ENCODE measurements at regions not wholly inside any gene's neighbourhood (a gene's known extent, or its start where the extent isn't known, plus 50 kb on each side); places are given as distances from the start of the nearest gene placed in this dataset.

DNA sequence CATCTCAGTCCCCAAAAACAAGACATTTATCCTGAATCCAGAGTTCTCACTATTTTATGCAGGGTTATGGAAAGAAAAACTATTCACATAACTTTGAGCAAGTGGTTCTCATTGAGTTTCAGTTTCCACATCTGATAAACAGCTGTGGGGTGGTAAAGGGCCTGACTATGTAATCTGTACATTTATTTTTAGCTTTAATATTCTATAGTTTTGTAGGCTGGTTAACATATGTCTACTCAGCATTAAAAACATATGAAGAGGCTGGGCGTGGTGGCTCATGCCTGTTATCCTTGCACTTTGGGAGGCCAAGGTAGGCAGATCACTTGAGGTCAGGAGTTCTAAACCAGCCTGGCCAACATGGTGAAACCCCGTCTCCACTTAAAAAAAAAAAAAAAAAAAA is 301.5 kb upstream of the CCNG1 start:
- TF ChIP-seq, protein P1, sequence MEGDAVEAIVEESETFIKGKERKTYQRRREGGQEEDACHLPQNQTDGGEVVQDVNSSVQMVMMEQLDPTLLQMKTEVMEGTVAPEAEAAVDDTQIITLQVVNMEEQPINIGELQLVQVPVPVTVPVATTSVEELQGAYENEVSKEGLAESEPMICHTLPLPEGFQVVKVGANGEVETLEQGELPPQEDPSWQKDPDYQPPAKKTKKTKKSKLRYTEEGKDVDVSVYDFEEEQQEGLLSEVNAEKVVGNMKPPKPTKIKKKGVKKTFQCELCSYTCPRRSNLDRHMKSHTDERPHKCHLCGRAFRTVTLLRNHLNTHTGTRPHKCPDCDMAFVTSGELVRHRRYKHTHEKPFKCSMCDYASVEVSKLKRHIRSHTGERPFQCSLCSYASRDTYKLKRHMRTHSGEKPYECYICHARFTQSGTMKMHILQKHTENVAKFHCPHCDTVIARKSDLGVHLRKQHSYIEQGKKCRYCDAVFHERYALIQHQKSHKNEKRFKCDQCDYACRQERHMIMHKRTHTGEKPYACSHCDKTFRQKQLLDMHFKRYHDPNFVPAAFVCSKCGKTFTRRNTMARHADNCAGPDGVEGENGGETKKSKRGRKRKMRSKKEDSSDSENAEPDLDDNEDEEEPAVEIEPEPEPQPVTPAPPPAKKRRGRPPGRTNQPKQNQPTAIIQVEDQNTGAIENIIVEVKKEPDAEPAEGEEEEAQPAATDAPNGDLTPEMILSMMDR (IDR thresholded peaks at IDR 0.05) = no peak
- TF ChIP-seq EZH2 (IDR thresholded peaks at IDR 0.05; ENCODE audit: borderline replicate concordance, insufficient read depth, low read depth, low read length, poor library complexity, severe bottlenecking) = no peak

Measured in B cell (primary cell).